GM12864 (cell line): ENCODE measurements at regions not wholly inside any gene's neighbourhood (a gene's known extent, or its start where the extent isn't known, plus 50 kb on each side); places are given as distances from the start of the nearest gene placed in this dataset.

ENCODE experiments used
- DNase-seq: peaks from one replicate; pipeline ENCODE4 v3.0.0-alpha.2; 2011; ENCODE audit warnings: low read depth
- H3K4me3 ChIP-seq: 2 replicates; pipeline ENCODE4 v1.5.1; 2011; ENCODE audit warnings: mild to moderate bottlenecking, low read depth, low read length, control low read depth
- CTCF ChIP-seq: IDR thresholded peaks from 2 replicates; pipeline ENCODE4 v1.5.1; 2011; ENCODE audit warnings: low read depth, mild to moderate bottlenecking, moderate library complexity, low read length, control low read depth, inconsistent platforms; ENCODE audit errors: missing control alignments

DNA sequence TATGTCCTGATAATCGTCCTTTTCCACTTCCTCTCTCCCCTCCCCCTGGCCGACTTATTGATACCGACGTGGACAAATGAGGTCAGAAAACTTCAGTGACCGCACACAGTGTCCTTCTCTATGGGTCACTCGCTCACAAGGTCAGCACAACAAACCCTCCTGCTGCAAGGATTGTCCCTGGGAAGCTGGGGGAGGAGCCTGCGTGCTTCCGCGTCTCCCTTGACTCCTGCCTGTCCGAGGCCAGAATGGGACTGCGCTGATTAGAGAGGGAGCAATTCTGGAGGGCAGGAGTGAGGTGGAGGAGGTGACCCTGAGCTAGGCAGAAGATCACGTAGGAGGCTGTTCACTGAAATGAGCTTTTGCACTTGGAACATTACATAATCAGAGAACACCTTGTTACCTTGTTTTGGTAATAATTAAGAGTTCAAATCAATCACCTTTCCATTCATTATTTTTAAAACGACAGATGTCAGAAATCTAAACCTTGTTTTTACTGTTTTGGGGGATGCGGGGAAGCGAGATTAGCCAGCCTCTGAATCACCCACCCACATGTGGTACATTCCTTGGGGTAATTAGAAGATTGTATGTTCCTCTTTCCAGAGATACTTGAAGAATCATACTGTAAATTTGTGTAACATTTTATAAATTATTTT, 70.6 kb downstream of the CTAGE1 start:
- TF ChIP-seq CTCF = no peak
- H3K4me3 ChIP-seq = no peak overlapping the region
- no peak for DNase-seq

DNA sequence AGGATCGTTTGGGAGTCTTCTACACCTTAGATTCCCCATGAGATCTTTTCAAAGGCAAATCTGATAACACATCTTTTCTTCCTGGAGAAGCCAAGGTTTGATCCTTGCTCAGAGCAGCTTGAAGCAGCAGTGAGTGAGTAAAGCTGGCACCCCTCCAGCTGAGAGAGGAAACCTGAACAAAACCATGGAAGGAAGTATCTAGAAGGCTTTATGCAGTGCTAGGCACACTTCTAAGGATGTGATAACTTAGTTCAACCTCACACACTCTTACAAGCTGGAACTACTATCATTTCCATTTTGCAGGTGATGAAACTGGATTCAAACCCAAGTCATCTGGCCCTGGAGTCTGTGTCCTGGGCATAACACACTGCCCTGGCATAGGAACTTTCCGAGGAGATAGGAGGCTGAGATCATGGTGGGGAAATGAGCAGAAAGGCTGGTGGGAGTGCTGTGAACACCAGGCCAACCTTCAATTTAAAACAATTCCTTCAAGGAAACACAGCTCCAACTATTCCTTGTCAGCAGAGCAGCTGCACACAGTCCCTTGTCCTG, 71.2 kb downstream of the CTAGE1 start:
- TF ChIP-seq CTCF = no peak
- H3K4me3 ChIP-seq = no peak overlapping the region
- DNase-seq = no peak

DNA sequence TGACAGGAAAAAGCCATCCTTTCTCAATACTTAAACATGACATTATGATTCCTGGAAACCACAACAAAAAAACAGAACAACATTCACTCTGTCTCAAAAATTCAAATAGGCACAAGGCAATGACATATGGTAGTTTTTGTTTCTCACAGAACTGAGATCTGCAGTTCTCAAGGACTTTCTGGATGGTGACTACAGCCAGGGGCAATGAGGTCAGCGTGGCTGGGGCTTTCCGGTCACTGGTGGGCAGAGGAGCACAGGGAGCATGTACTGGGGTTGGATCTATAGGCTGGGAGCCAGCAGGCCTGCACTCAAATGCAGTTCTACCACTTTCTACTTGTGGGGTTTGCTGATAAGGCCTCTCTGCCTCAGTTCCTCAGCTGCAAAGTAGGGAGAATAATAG, 72.0 kb downstream of the CTAGE1 start:
- no peak for DNase-seq
- no peak overlapping the region for H3K4me3 ChIP-seq
- no peak for TF ChIP-seq CTCF

DNA sequence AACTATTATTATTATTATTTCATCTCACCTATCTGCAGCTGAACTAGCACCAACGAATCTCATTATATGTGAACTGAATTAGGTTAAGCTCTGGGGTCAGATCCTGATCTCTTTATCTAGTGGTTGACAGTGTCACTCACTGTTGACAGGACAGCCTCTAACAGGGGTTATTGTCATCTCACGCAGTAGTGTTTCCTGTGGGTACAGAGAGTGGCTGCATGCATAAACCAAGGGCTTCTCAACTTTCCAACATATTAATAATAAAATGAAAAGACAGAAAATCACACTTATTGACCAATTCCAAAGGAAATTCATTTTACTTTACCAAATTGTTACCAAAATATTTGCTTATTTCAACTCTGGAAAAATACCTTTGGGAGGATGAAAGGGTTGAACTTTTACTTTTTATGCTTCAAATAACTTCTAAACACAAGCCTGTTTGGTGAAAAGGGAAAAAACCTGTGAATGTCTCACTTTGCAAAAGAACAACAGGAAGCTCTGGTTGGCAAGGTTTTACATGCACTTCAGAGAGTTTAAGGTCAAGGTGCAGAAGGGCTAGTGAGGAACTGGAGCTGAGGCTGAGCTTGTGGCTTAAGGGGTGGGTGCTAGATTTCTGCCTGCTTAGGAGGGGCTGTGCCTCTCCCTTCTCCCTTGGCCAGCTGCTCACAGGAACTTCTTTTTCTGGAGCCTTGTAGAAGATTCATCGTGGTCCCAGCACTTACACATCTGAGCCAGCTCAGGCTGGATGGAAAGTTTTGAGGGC, 72.6 kb downstream of the CTAGE1 start:
- no peak for DNase-seq
- H3K4me3 ChIP-seq = no peak overlapping the region
- TF ChIP-seq CTCF = no peak

GRCh38 chr18:22344445-22344844, 73.3 kb downstream of the CTAGE1 start:
- no peak for TF ChIP-seq CTCF
- no peak for DNase-seq

GRCh38 chr18:22343613-22344012, 74.1 kb downstream of the CTAGE1 start:
- no peak overlapping the region for H3K4me3 ChIP-seq
- no peak for DNase-seq
- TF ChIP-seq CTCF = no peak

More at GRCh38 chr18:22344445-22344844, 73.3 kb downstream of the CTAGE1 start:
- H3K4me3 ChIP-seq = no peak overlapping the region

- no peak for DNase-seq
- no peak for TF ChIP-seq CTCF
- no peak overlapping the region for H3K4me3 ChIP-seq
Observed at GRCh38 chr18:22342625-22343024, 75.1 kb downstream of the CTAGE1 start.
